ENCODE measurements at regions not wholly inside any gene's neighbourhood (a gene's known extent, or its start where the extent isn't known, plus 50 kb on each side); places are given as distances from the start of the nearest gene placed in this dataset.

DNA sequence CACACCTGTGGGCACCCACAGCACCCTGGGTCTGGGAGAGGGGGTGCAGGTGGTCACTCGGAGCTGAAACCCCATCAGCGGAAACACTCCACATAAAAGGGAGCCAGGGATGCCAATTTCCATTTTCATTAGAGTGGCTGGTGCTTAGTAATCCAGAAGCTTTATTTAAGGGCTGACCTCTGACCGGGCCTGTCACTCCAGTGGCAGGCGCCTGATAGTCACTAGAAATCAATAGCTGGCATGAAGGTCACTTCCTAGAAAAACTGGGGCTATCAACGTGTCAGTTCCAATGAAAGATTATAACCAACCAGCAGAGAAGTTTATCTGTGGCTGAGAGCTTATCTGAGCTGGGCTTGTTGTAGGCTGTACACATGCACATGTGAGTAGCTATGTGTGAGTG, 333.7 kb upstream of the SKOR2 start:
- TF ChIP-seq POLR2A (IDR thresholded peaks at IDR 0.05), result no peak
- TF ChIP-seq, protein P1, sequence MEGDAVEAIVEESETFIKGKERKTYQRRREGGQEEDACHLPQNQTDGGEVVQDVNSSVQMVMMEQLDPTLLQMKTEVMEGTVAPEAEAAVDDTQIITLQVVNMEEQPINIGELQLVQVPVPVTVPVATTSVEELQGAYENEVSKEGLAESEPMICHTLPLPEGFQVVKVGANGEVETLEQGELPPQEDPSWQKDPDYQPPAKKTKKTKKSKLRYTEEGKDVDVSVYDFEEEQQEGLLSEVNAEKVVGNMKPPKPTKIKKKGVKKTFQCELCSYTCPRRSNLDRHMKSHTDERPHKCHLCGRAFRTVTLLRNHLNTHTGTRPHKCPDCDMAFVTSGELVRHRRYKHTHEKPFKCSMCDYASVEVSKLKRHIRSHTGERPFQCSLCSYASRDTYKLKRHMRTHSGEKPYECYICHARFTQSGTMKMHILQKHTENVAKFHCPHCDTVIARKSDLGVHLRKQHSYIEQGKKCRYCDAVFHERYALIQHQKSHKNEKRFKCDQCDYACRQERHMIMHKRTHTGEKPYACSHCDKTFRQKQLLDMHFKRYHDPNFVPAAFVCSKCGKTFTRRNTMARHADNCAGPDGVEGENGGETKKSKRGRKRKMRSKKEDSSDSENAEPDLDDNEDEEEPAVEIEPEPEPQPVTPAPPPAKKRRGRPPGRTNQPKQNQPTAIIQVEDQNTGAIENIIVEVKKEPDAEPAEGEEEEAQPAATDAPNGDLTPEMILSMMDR (IDR thresholded peaks at IDR 0.05 in 4 of 5, conservative IDR thresholded peaks at IDR 0.05 in 1 of 5), result no peak

Data from gastrocnemius medialis (tissue), 4 donors.